Prostate gland (tissue), 2 donors: ENCODE measurements at regions not wholly inside any gene's neighbourhood (a gene's known extent, or its start where the extent isn't known, plus 50 kb on each side); places are given as distances from the start of the nearest gene placed in this dataset.

Experiments used
- POLR2A ChIP-seq: fragments of 450-650 bp; IDR thresholded peaks from one replicate; pipeline ENCODE4 v1.6.1; 2016; ENCODE audit warnings: antibody characterized with exemption, mild to moderate bottlenecking
- POLR2AphosphoS5 ChIP-seq: sonication (generic); formaldehyde crosslinking; IDR thresholded peaks from one replicate; pipeline ENCODE4 v1.6.1; 2017; ENCODE audit warnings: antibody characterized with exemption
- TF ChIP-seq, protein P1 (sequence below), 4 experiments: fragments of 200-600 bp in 2 of 4; fragments of 450-650 bp in 2 of 4; sonication (generic) in 2 of 4; IDR thresholded peaks; 1 replicate in 3 of 4; 2 replicates in 1 of 4; pipeline ENCODE4 v1.5.1; 2016 to 2019; ENCODE audit warnings: antibody characterized with exemption in 4 of 4, mild to moderate bottlenecking in 2 of 4, moderate library complexity in 2 of 4

DNA sequence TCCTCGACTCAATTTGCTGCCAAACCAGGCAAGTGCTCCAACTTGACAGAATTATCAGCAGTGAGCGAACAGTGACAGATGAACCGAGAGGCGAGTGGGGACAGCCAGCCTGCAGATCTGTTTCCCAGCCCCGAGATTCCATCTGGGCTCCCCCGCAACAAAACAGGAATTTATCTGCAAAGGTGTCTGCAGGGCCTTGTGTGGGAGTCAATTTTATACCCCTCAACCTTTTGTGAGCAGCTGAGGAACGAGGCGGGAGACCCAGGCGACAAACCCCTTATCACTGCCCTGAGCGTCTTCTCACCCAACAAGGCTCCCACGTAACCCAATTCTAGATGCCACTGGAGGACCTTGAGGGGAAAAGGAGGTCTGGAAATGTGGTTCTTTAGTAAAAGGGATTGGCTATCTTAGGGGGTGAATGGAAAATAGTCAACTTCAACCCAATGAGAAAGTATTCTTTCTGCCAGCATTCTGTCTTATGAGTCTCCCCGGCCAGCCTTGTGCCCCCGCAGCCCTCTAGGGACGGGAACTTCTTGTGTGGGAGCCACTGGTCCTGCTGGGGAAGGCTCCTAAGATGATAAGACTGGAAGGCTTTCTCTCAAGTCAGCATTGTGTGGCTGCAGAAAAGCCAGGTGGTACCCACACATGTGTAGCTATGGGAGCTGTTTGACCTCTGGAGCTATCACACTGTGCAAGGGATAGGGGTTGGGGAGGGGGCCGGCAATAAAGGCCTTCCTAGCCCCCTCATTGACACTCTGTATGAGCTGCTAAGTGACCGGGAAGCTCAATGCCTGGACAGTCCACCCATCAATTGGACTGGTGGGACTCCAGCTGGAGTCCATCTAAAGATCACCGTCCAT is 527.9 kb downstream of the SHQ1 start:
- TF ChIP-seq, protein P1, sequence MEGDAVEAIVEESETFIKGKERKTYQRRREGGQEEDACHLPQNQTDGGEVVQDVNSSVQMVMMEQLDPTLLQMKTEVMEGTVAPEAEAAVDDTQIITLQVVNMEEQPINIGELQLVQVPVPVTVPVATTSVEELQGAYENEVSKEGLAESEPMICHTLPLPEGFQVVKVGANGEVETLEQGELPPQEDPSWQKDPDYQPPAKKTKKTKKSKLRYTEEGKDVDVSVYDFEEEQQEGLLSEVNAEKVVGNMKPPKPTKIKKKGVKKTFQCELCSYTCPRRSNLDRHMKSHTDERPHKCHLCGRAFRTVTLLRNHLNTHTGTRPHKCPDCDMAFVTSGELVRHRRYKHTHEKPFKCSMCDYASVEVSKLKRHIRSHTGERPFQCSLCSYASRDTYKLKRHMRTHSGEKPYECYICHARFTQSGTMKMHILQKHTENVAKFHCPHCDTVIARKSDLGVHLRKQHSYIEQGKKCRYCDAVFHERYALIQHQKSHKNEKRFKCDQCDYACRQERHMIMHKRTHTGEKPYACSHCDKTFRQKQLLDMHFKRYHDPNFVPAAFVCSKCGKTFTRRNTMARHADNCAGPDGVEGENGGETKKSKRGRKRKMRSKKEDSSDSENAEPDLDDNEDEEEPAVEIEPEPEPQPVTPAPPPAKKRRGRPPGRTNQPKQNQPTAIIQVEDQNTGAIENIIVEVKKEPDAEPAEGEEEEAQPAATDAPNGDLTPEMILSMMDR (IDR thresholded peaks at IDR 0.05) = no peak
- TF ChIP-seq POLR2AphosphoS5 (no peak), POLR2A (no peak)
